HEK293 (cell line): ENCODE measurements at regions not wholly inside any gene's neighbourhood (a gene's known extent, or its start where the extent isn't known, plus 50 kb on each side); places are given as distances from the start of the nearest gene placed in this dataset.

ENCODE experiments used
- CTCF ChIA-PET: fragments of 350-600 bp; formaldehyde crosslinking; extraction: SDS; loops from one replicate; lab custom pipeline; 2021; ENCODE audit warnings: antibody characterized with exemption; lab: Yijun Ruan, JAX
- POLR2A ChIA-PET: fragments of 300-600 bp; formaldehyde crosslinking; extraction: SDS; loops from one replicate; lab custom pipeline; 2020; ENCODE audit warnings: antibody characterized with exemption, inconsistent platforms; lab: Yijun Ruan, JAX
- H3K27ac ChIP-seq: fragments of 200-500 bp; sonication (Bioruptor generic); 2 replicates; pipeline ENCODE4 v1.5.1; 2014; ENCODE audit warnings: low read depth, low read length, control low read depth, inconsistent platforms; ENCODE audit errors: extremely low read depth
- H3K36me3 ChIP-seq, 2 experiments: fragments of 200-500 bp in 1 of 2; sonication (Bioruptor generic) in 1 of 2; 1 replicate in 1 of 2; 2 replicates in 1 of 2; pipeline ENCODE4 v1.5.1; 2014 to 2017; ENCODE audit warnings: inconsistent platforms in 2 of 2, low read length in 2 of 2; ENCODE audit not compliant: control insufficient read depth in 2 of 2, insufficient read depth in 1 of 2
- H3K4me1 ChIP-seq: fragments of 200-500 bp; sonication (Bioruptor generic); 2 replicates; pipeline ENCODE4 v1.5.1; 2014; ENCODE audit warnings: mild to moderate bottlenecking, low read length, inconsistent platforms; ENCODE audit not compliant: control insufficient read depth, insufficient read depth
- H3K4me3 ChIP-seq: 2 replicates; pipeline ENCODE4 v1.5.1; 2011; ENCODE audit warnings: low read depth, mild to moderate bottlenecking, control low read depth, low read length, moderate library complexity
- H3K9me3 ChIP-seq: fragments of 200-500 bp; sonication (Bioruptor generic); 2 replicates; pipeline ENCODE4 v1.5.1; 2014; ENCODE audit warnings: low read depth, low read length, inconsistent platforms; ENCODE audit not compliant: control insufficient read depth, insufficient read depth
- EGR2 ChIP-seq: fragments of 450-650 bp; formaldehyde crosslinking; IDR thresholded peaks from 2 replicates; pipeline ENCODE4 v1.5.1; 2016; ENCODE audit warnings: low read depth, missing biosample characterization, missing genetic modification characterization
- GLIS1 ChIP-seq: fragments of 450-650 bp; formaldehyde crosslinking; IDR thresholded peaks from 2 replicates; pipeline ENCODE4 v1.5.1; 2016; ENCODE audit warnings: missing biosample characterization, missing genetic modification characterization
- GLIS2 ChIP-seq: fragments of 450-650 bp; formaldehyde crosslinking; IDR thresholded peaks from 2 replicates; pipeline ENCODE4 v1.5.1; 2016; ENCODE audit warnings: missing biosample characterization, missing genetic modification characterization
- HIC1 ChIP-seq: fragments of 450-650 bp; formaldehyde crosslinking; IDR thresholded peaks from 2 replicates; pipeline ENCODE4 v1.5.1; 2016; ENCODE audit warnings: missing biosample characterization, missing genetic modification characterization
- KLF1 ChIP-seq: fragments of 450-650 bp; formaldehyde crosslinking; IDR thresholded peaks from 2 replicates; pipeline ENCODE4 v1.5.1; 2016; ENCODE audit warnings: missing biosample characterization, missing genetic modification characterization
- OSR2 ChIP-seq: fragments of 450-650 bp; formaldehyde crosslinking; IDR thresholded peaks from 2 replicates; pipeline ENCODE4 v1.5.1; 2016; ENCODE audit warnings: missing biosample characterization, missing genetic modification characterization
- OVOL3 ChIP-seq: fragments of 450-650 bp; formaldehyde crosslinking; IDR thresholded peaks from 2 replicates; pipeline ENCODE4 v1.5.1; 2016; ENCODE audit warnings: missing biosample characterization, missing genetic modification characterization
- REPIN1 ChIP-seq: fragments of 450-650 bp; formaldehyde crosslinking; IDR thresholded peaks from 2 replicates; pipeline ENCODE4 v1.5.1; 2017; ENCODE audit warnings: missing biosample characterization, missing genetic modification characterization, low read depth
- SCRT1 ChIP-seq: fragments of 450-650 bp; formaldehyde crosslinking; IDR thresholded peaks from 2 replicates; pipeline ENCODE4 v1.5.1; 2016; ENCODE audit warnings: missing biosample characterization, missing genetic modification characterization, borderline replicate concordance
- SP2 ChIP-seq: fragments of 450-650 bp; formaldehyde crosslinking; IDR thresholded peaks from 2 replicates; pipeline ENCODE4 v1.5.1; 2016; ENCODE audit warnings: missing biosample characterization, missing genetic modification characterization
- SP3 ChIP-seq: fragments of 450-650 bp; formaldehyde crosslinking; IDR thresholded peaks from 2 replicates; pipeline ENCODE4 v1.5.1; 2016; ENCODE audit warnings: missing biosample characterization, missing genetic modification characterization
- SP7 ChIP-seq: fragments of 450-650 bp; formaldehyde crosslinking; IDR thresholded peaks from 2 replicates; pipeline ENCODE4 v1.5.1; 2016; ENCODE audit warnings: missing biosample characterization, missing genetic modification characterization
- YY1 ChIP-seq: fragments of 450-650 bp; formaldehyde crosslinking; IDR thresholded peaks from 2 replicates; pipeline ENCODE4 v1.5.1; 2018; ENCODE audit warnings: missing biosample characterization, missing genetic modification characterization
- ZFHX2 ChIP-seq: fragments of 450-650 bp; formaldehyde crosslinking; conservative IDR thresholded peaks from 2 replicates; pipeline ENCODE4 v1.5.1; 2016; ENCODE audit warnings: missing biosample characterization, missing genetic modification characterization
- ZNF214 ChIP-seq: fragments of 450-650 bp; formaldehyde crosslinking; IDR thresholded peaks from 2 replicates; pipeline ENCODE4 v1.5.1; 2017; ENCODE audit warnings: missing biosample characterization, mild to moderate bottlenecking, missing genetic modification characterization, borderline replicate concordance
- ZNF518A ChIP-seq: fragments of 450-650 bp; formaldehyde crosslinking; conservative IDR thresholded peaks from 2 replicates; pipeline ENCODE4 v1.5.1; 2016; ENCODE audit warnings: low read depth, missing biosample characterization, missing genetic modification characterization
- ZNF664 ChIP-seq: fragments of 450-650 bp; formaldehyde crosslinking; IDR thresholded peaks from 2 replicates; pipeline ENCODE4 v1.5.1; 2016; ENCODE audit warnings: missing biosample characterization, missing genetic modification characterization
- ZNF776 ChIP-seq: fragments of 450-650 bp; formaldehyde crosslinking; IDR thresholded peaks from 2 replicates; pipeline ENCODE4 v1.5.0; 2017; ENCODE audit warnings: missing biosample characterization, missing genetic modification characterization, borderline replicate concordance
- ZSCAN16 ChIP-seq: fragments of 450-650 bp; formaldehyde crosslinking; IDR thresholded peaks from 2 replicates; pipeline ENCODE4 v1.5.1; 2016; ENCODE audit warnings: missing biosample characterization, missing genetic modification characterization
- TF ChIP-seq, protein P1 (sequence below): fragments of 450-650 bp; formaldehyde crosslinking; IDR thresholded peaks from 2 replicates; pipeline ENCODE4 v1.5.1; 2017; ENCODE audit warnings: missing biosample characterization, missing genetic modification characterization
- TF ChIP-seq, protein P2 (sequence below): fragments of 450-650 bp; formaldehyde crosslinking; IDR thresholded peaks from 2 replicates; pipeline ENCODE4 v1.5.1; 2016; ENCODE audit warnings: missing biosample characterization, missing genetic modification characterization

- H3K27ac ChIP-seq, result no peak overlapping the region
- TF ChIP-seq ZNF664 (tag by site-specific recombination) (peak; percentile 65), ZFHX2 (no peak)
- no peaks in the 10 kb centered on the region for H3K9me3 ChIP-seq
- H3K36me3 ChIP-seq, result no peaks in the 10 kb centered on the region
- CTCF ChIA-PET, result no interaction called here
- H3K4me1 ChIP-seq, result no peaks in the 10 kb centered on the region
- H3K4me3 ChIP-seq, result no peak overlapping the region
- POLR2A ChIA-PET, result no interaction called here
These were observed 94.6 kb upstream of the CASK start for GRCh38 chrX:42017971-42018370.

GRCh38 chrX:42000836-42001235, 77.5 kb upstream of the CASK start:
- ChIA-PET POLR2A (no interaction called here), CTCF (no interaction called here)
- H3K4me3 ChIP-seq, result no peak overlapping the region

DNA sequence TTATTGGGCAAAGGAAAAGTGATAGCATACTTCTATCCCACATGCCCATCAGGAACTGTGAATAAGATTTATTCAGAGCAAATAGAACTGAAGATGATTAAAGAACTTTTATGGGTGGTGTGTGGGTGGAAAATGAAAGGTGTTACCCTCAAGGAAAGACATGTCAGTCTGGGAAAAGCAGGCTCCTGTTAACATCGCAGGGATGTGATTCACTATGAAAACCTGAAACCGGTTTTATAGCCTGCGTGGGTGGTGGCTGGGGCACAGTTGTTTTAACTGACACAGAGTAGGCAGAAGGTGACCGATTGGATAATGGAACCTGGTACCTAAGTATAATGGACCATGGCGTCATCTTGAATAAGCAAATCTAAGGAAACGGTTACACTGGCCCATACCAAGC, 61.3 kb upstream of the CASK start:
- Histone ChIP-seq H3K4me1 (peaks cover 6% of the 10 kb centered on the region), H3K4me3 (no peak overlapping the region), H3K9me3 (no peaks in the 10 kb centered on the region), H3K27ac (no peak overlapping the region), H3K36me3 (no peaks in the 10 kb centered on the region)
- ChIA-PET CTCF (no interaction called here), POLR2A (no interaction called here)
- TF ChIP-seq ZNF518A, result no peak
- TF ChIP-seq EGR2 (tag by site-specific recombination), result peak; percentile 97
- TF ChIP-seq SP2 (tag by site-specific recombination), result no peak
- peak; percentile 83 for TF ChIP-seq SP7 (tag by site-specific recombination)
- peak; percentile 98 for TF ChIP-seq ZFHX2
- peak; percentile 66 for TF ChIP-seq GLIS1 (tag by site-specific recombination)
- 0 out of 2 replicates have a peak, but pooled peaks have one; percentile 13 for TF ChIP-seq OSR2
- TF ChIP-seq, protein P1, sequence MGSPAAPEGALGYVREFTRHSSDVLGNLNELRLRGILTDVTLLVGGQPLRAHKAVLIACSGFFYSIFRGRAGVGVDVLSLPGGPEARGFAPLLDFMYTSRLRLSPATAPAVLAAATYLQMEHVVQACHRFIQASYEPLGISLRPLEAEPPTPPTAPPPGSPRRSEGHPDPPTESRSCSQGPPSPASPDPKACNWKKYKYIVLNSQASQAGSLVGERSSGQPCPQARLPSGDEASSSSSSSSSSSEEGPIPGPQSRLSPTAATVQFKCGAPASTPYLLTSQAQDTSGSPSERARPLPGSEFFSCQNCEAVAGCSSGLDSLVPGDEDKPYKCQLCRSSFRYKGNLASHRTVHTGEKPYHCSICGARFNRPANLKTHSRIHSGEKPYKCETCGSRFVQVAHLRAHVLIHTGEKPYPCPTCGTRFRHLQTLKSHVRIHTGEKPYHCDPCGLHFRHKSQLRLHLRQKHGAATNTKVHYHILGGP (tag by site-specific recombination), result 0 out of 2 replicates have a peak, but pooled peaks have one; percentile 34
- TF ChIP-seq SP3 (tag by site-specific recombination), result peak; percentile 34
- TF ChIP-seq, protein P2, sequence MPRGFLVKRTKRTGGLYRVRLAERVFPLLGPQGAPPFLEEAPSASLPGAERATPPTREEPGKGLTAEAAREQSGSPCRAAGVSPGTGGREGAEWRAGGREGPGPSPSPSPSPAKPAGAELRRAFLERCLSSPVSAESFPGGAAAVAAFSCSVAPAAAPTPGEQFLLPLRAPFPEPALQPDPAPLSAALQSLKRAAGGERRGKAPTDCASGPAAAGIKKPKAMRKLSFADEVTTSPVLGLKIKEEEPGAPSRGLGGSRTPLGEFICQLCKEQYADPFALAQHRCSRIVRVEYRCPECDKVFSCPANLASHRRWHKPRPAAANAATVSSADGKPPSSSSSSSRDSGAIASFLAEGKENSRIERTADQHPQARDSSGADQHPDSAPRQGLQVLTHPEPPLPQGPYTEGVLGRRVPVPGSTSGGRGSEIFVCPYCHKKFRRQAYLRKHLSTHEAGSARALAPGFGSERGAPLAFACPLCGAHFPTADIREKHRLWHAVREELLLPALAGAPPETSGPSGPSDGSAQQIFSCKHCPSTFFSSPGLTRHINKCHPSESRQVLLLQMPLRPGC (tag by site-specific recombination), result no peak

More at GRCh38 chrX:42000836-42001235, 77.5 kb upstream of the CASK start:
- Histone ChIP-seq H3K27ac (no peak overlapping the region), H3K4me1 (no peaks in the 10 kb centered on the region), H3K9me3 (no peaks in the 10 kb centered on the region), H3K36me3 (no peaks in the 10 kb centered on the region)
- no peak for TF ChIP-seq REPIN1 (tag by site-specific recombination)
- no peak for TF ChIP-seq HIC1
- TF ChIP-seq OVOL3 (tag by site-specific recombination), result no peak
- no peak for TF ChIP-seq ZSCAN16 (tag by site-specific recombination)
- no peak for TF ChIP-seq SCRT1 (tag by site-specific recombination)
- TF ChIP-seq YY1, result no peak
- no peak for TF ChIP-seq GLIS2 (tag by site-specific recombination)
- TF ChIP-seq KLF1 (tag by site-specific recombination), result no peak
- no peak for TF ChIP-seq ZNF214 (tag by site-specific recombination)
- TF ChIP-seq ZNF776 (tag by site-specific recombination), result no peak
